T-helper 17 cell (primary cell): ENCODE measurements at regions not wholly inside any gene's neighbourhood (a gene's known extent, or its start where the extent isn't known, plus 50 kb on each side); places are given as distances from the start of the nearest gene placed in this dataset.
"Not testable (repeated sequence)": the region's sequence is repeated elsewhere in the genome, so short reads cannot be mapped to it uniquely, and the experiment has no call there.

ENCODE experiments used
- ATAC-seq: fragments of 150-1000 bp; cut with Tn5 transposase; 2 replicates; pipeline ENCODE4 v1.10.0; 2021; ENCODE audit warnings: mild to moderate bottlenecking, moderate library complexity
- DNase-seq, 3 donors: peaks; one replicate each; pipeline versions ENCODE4 v3.0.0 to v3.0.0-alpha.2; 2020 to 2021
- H3K9me3 ChIP-seq: one replicate; pipeline ENCODE4 v1.7.0; 2013; ENCODE audit warnings: low read length, mild to moderate bottlenecking; ENCODE audit not compliant: control insufficient read depth, poor library complexity, severe bottlenecking
- H3K27ac Mint-ChIP-seq: one replicate; pipeline ENCODE4 v1.8.0; 2022; ENCODE audit warnings: mild to moderate bottlenecking, moderate library complexity, mixed read lengths
- H3K27me3 Mint-ChIP-seq: one replicate; pipeline ENCODE4 v1.8.0; 2022; ENCODE audit warnings: mixed read lengths
- H3K36me3 Mint-ChIP-seq: one replicate; pipeline ENCODE4 v1.8.0; 2022; ENCODE audit warnings: low read depth, mixed read lengths
- H3K4me1 Mint-ChIP-seq: one replicate; pipeline ENCODE4 v1.8.0; 2022; ENCODE audit warnings: mild to moderate bottlenecking, mixed read lengths
- H3K4me3 Mint-ChIP-seq: one replicate; pipeline ENCODE4 v1.8.0; 2022; ENCODE audit warnings: mild to moderate bottlenecking, moderate library complexity, mixed read lengths

- DNase-seq (no peak), ATAC-seq (no peak)
- Mint-ChIP-seq H3K4me3 (no peak overlapping the region), H3K36me3 (no peaks in the 10 kb centered on the region), H3K4me1 (no peaks in the 10 kb centered on the region), H3K27ac (no peak overlapping the region), H3K27me3 (peaks cover under 1% of the 10 kb centered on the region)
- H3K9me3 ChIP-seq, result no peaks in the 10 kb centered on the region
These were observed 212.8 kb downstream of the GPAT3 start for GRCh38 chr4:83748711-83749110.

- ATAC-seq (no peak), DNase-seq (no peak)
- H3K4me3 Mint-ChIP-seq, result no peak overlapping the region
- H3K9me3 ChIP-seq, result no peaks in the 10 kb centered on the region
- H3K36me3 Mint-ChIP-seq, result no peaks in the 10 kb centered on the region
- no peaks in the 10 kb centered on the region for H3K4me1 Mint-ChIP-seq
- peaks cover 49% of the 10 kb centered on the region for H3K27me3 Mint-ChIP-seq
- H3K27ac Mint-ChIP-seq, result no peak overlapping the region
These were observed 203.0 kb downstream of the GPAT3 start for GRCh38 chr4:83738895-83739294.

- Mint-ChIP-seq H3K36me3 (peaks cover 2% of the 10 kb centered on the region), H3K4me1 (no peaks in the 10 kb centered on the region), H3K27ac (no peak overlapping the region), H3K27me3 (peaks cover 18% of the 10 kb centered on the region), H3K4me3 (no peak overlapping the region)
- no peak for DNase-seq
- H3K9me3 ChIP-seq, result no peaks in the 10 kb centered on the region
- ATAC-seq, result no peak
These were observed 198.7 kb downstream of the GPAT3 start for GRCh38 chr4:83734576-83734975.

GRCh38 chr4:83732114-83732635, 196.3 kb downstream of the GPAT3 start:
- Mint-ChIP-seq H3K27ac (no peak overlapping the region), H3K36me3 (peaks cover 2% of the 10 kb centered on the region), H3K4me1 (no peaks in the 10 kb centered on the region), H3K27me3 (peaks cover 23% of the 10 kb centered on the region), H3K4me3 (no peak overlapping the region)
- no peak for DNase-seq
- ATAC-seq, result no peak
- H3K9me3 ChIP-seq, result no peaks in the 10 kb centered on the region

GRCh38 chr4:83731609-83732008, 195.7 kb downstream of the GPAT3 start:
- Mint-ChIP-seq H3K27ac (no peak overlapping the region), H3K4me1 (no peaks in the 10 kb centered on the region), H3K36me3 (peaks cover 2% of the 10 kb centered on the region), H3K4me3 (no peak overlapping the region), H3K27me3 (peaks cover 29% of the 10 kb centered on the region)
- no peak for ATAC-seq
- DNase-seq, result no peak
- H3K9me3 ChIP-seq, result no peaks in the 10 kb centered on the region

- H3K4me1 Mint-ChIP-seq, H3K27ac Mint-ChIP-seq, H3K9me3 ChIP-seq, ATAC-seq, H3K4me3 Mint-ChIP-seq, H3K36me3 Mint-ChIP-seq, DNase-seq: not testable (repeated sequence)
- peaks cover 24% of the 10 kb centered on the region for H3K27me3 Mint-ChIP-seq
These were observed 195.1 kb downstream of the GPAT3 start for GRCh38 chr4:83730958-83731357.

- Mint-ChIP-seq H3K27ac (no peak overlapping the region), H3K4me3 (no peak overlapping the region), H3K27me3 (peaks cover 23% of the 10 kb centered on the region), H3K36me3 (peaks cover 2% of the 10 kb centered on the region), H3K4me1 (no peaks in the 10 kb centered on the region)
- no peak for DNase-seq
- no peaks in the 10 kb centered on the region for H3K9me3 ChIP-seq
- no peak for ATAC-seq
These were observed 192.3 kb downstream of the GPAT3 start for GRCh38 chr4:83728191-83728590.

GRCh38 chr4:83725336-83726085, 189.6 kb downstream of the GPAT3 start:
- no peak for ATAC-seq
- Mint-ChIP-seq H3K4me1 (no peaks in the 10 kb centered on the region), H3K27ac (no peak overlapping the region), H3K4me3 (no peak overlapping the region), H3K36me3 (no peaks in the 10 kb centered on the region), H3K27me3 (peaks cover 41% of the 10 kb centered on the region)
- H3K9me3 ChIP-seq, result no peaks in the 10 kb centered on the region
- no peak for DNase-seq

- no peaks in the 10 kb centered on the region for H3K9me3 ChIP-seq
- H3K27ac Mint-ChIP-seq, result no peak overlapping the region
- no peaks in the 10 kb centered on the region for H3K36me3 Mint-ChIP-seq
- no peak for DNase-seq
- H3K27me3 Mint-ChIP-seq, result peaks cover 41% of the 10 kb centered on the region
- no peak overlapping the region for H3K4me3 Mint-ChIP-seq
- no peak for ATAC-seq
- H3K4me1 Mint-ChIP-seq, result no peaks in the 10 kb centered on the region
These were observed 188.8 kb downstream of the GPAT3 start for GRCh38 chr4:83724485-83725335.

GRCh38 chr4:83723609-83724008, 187.7 kb downstream of the GPAT3 start:
- no peak overlapping the region for H3K4me3 Mint-ChIP-seq
- H3K9me3 ChIP-seq, result no peaks in the 10 kb centered on the region
- no peak overlapping the region for H3K27ac Mint-ChIP-seq
- peaks cover 41% of the 10 kb centered on the region for H3K27me3 Mint-ChIP-seq
- H3K36me3 Mint-ChIP-seq, result no peaks in the 10 kb centered on the region
- ATAC-seq (no peak), DNase-seq (no peak)
- no peaks in the 10 kb centered on the region for H3K4me1 Mint-ChIP-seq

- no peaks in the 10 kb centered on the region for H3K36me3 Mint-ChIP-seq
- no peaks in the 10 kb centered on the region for H3K4me1 Mint-ChIP-seq
- DNase-seq (no peak), ATAC-seq (no peak)
- H3K4me3 Mint-ChIP-seq, result no peak overlapping the region
- no peaks in the 10 kb centered on the region for H3K9me3 ChIP-seq
- peaks cover 41% of the 10 kb centered on the region for H3K27me3 Mint-ChIP-seq
- no peak overlapping the region for H3K27ac Mint-ChIP-seq
These were observed 186.9 kb downstream of the GPAT3 start for GRCh38 chr4:83722730-83723269.

- peaks cover 31% of the 10 kb centered on the region for H3K27me3 Mint-ChIP-seq
- ATAC-seq (no peak), DNase-seq (no peak)
- no peaks in the 10 kb centered on the region for H3K9me3 ChIP-seq
- no peaks in the 10 kb centered on the region for H3K36me3 Mint-ChIP-seq
- H3K27ac Mint-ChIP-seq, result no peak overlapping the region
- no peaks in the 10 kb centered on the region for H3K4me1 Mint-ChIP-seq
- no peak overlapping the region for H3K4me3 Mint-ChIP-seq
These were observed 181.0 kb downstream of the GPAT3 start for GRCh38 chr4:83716874-83717273.

GRCh38 chr4:83712890-83713289, 177.0 kb downstream of the GPAT3 start:
- DNase-seq (no peak), ATAC-seq (no peak)
- Mint-ChIP-seq H3K27me3 (peaks cover 33% of the 10 kb centered on the region), H3K36me3 (no peaks in the 10 kb centered on the region), H3K4me1 (no peaks in the 10 kb centered on the region), H3K27ac (no peak overlapping the region), H3K4me3 (no peak overlapping the region)
- no peaks in the 10 kb centered on the region for H3K9me3 ChIP-seq
